H1 (cell line): ENCODE measurements at regions not wholly inside any gene's neighbourhood (a gene's known extent, or its start where the extent isn't known, plus 50 kb on each side); places are given as distances from the start of the nearest gene placed in this dataset.

Experiments
- CTCF ChIA-PET: fragments of 300-600 bp; sonication (Branson Sonifier 250); formaldehyde crosslinking; loops from one replicate; lab custom pipeline; 2021; ENCODE audit not compliant: partially characterized antibody; lab: Charles Lee
- POLR2A ChIA-PET: fragments of 300-600 bp; sonication (Branson Sonifier 250); formaldehyde crosslinking; loops from one replicate; lab custom pipeline; 2021; ENCODE audit warnings: inconsistent platforms; ENCODE audit not compliant: partially characterized antibody; lab: Charles Lee
- DNase-seq, 2 experiments: peaks; one replicate each; pipeline versions ENCODE4 v3.0.0 to v3.0.0-alpha.2; 2010 to 2022; ENCODE audit warnings: low spot score in 2 of 2, low read depth in 1 of 2, mixed read lengths in 1 of 2
- FAIRE-seq: peaks from 2 replicates; lab custom pipeline; 2011; peaks lifted over from hg19 to GRCh38; lab: Jason Lieb, UNC
- H2AFZ ChIP-seq: 2 replicates; pipeline ENCODE4 v1.8.1; 2012; ENCODE audit warnings: low read length, inconsistent platforms
- H2AK5ac ChIP-seq: 2 replicates; pipeline ENCODE4 v1.6.1; 2013; ENCODE audit warnings: low read depth, low read length
- H2BK120ac ChIP-seq: replicated peaks from 2 replicates; pipeline ENCODE3; 2013; ENCODE audit warnings: low read depth, low read length, inconsistent platforms
- H2BK12ac ChIP-seq: 2 replicates; pipeline ENCODE4 v1.6.1; 2013; ENCODE audit warnings: low read depth, low read length
- H2BK15ac ChIP-seq: 2 replicates; pipeline ENCODE4 v1.6.1; 2013; ENCODE audit warnings: low read length
- H2BK20ac ChIP-seq: 2 replicates; pipeline ENCODE4 v1.6.1; 2013; ENCODE audit warnings: low read length
- H2BK5ac ChIP-seq: 2 replicates; pipeline ENCODE4 v1.6.1; 2013; ENCODE audit warnings: low read depth, low read length
- H3K14ac ChIP-seq: 2 replicates; pipeline ENCODE4 v1.6.1; 2013; ENCODE audit warnings: inconsistent platforms; ENCODE audit not compliant: insufficient read length
- H3K18ac ChIP-seq: 2 replicates; pipeline ENCODE4 v1.6.1; 2013; ENCODE audit warnings: low read length; ENCODE audit errors: extremely low read depth
- H3K23ac ChIP-seq: 2 replicates; pipeline ENCODE4 v1.6.1; 2013; ENCODE audit warnings: inconsistent platforms; ENCODE audit not compliant: insufficient read length
- H3K23me2 ChIP-seq: 2 replicates; pipeline ENCODE4 v1.6.1; 2013; ENCODE audit warnings: low read depth, low read length
- H3K27ac ChIP-seq: 2 replicates; pipeline ENCODE4 v1.6.1; 2011; ENCODE audit warnings: low read depth, low read length, inconsistent platforms
- H3K27me3 ChIP-seq, 4 experiments: replicated peaks in 1 of 4; 1 replicate in 1 of 4; 2 replicates in 3 of 4; pipeline versions ENCODE4 v1.6.1 to v1.8.1; 2011 to 2013; ENCODE audit warnings: low read length in 3 of 4, mild to moderate bottlenecking in 3 of 4, inconsistent platforms in 2 of 4, mixed read lengths in 2 of 4, moderate library complexity in 1 of 4; ENCODE audit not compliant: control insufficient read depth in 3 of 4, insufficient read depth in 3 of 4; ENCODE audit errors: extremely low read depth in 1 of 4
- H3K36me3 ChIP-seq, 4 experiments: 2 replicates each; pipeline versions ENCODE4 v1.6.1 to v1.8.1; 2011 to 2013; ENCODE audit warnings: mild to moderate bottlenecking in 4 of 4, low read length in 3 of 4, moderate library complexity in 2 of 4, control low read depth in 1 of 4, inconsistent platforms in 1 of 4; ENCODE audit not compliant: insufficient read depth in 4 of 4, control insufficient read depth in 2 of 4
- H3K4ac ChIP-seq: replicated peaks from 2 replicates; pipeline ENCODE3; 2013; ENCODE audit warnings: low read length, low read depth, mixed read lengths, inconsistent platforms; ENCODE audit not compliant: insufficient read length
- H3K4me1 ChIP-seq, 4 experiments: replicated peaks in 1 of 4; 1 replicate in 1 of 4; 2 replicates in 3 of 4; pipeline versions ENCODE4 v1.6.1 to v1.8.1; 2011 to 2013; ENCODE audit warnings: low read length in 3 of 4, inconsistent platforms in 2 of 4, mixed read lengths in 1 of 4; ENCODE audit not compliant: insufficient read depth in 4 of 4, control insufficient read depth in 3 of 4
- H3K4me2 ChIP-seq, 2 experiments: 2 replicates each; pipeline versions ENCODE4 v1.6.1 to v1.8.1; 2011 to 2013; ENCODE audit warnings: low read depth in 2 of 2, low read length in 2 of 2, control low read depth in 1 of 2, inconsistent platforms in 1 of 2, mild to moderate bottlenecking in 1 of 2; ENCODE audit not compliant: insufficient read depth in 1 of 2
- H3K4me3 ChIP-seq, 4 experiments: fragments of 200-600, 300-600 bp in 1 of 4; sonication (generic), shearing (Covaris generic), sonication (Bioruptor Twin) in 1 of 4; 2 replicates each; pipeline versions ENCODE4 v1.5.1 to v1.8.1; 2011 to 2016; ENCODE audit warnings: low read length in 4 of 4, low read depth in 3 of 4, control low read depth in 2 of 4, inconsistent platforms in 2 of 4, mild to moderate bottlenecking in 2 of 4, mixed read lengths in 1 of 4, moderate library complexity in 1 of 4; ENCODE audit not compliant: insufficient read depth in 2 of 4; ENCODE audit errors: extremely low read depth in 1 of 4
- H3K56ac ChIP-seq: replicated peaks from 2 replicates; pipeline ENCODE3; 2013; ENCODE audit warnings: low read depth, mild to moderate bottlenecking, mixed read lengths, low read length, inconsistent platforms; ENCODE audit not compliant: insufficient read length
- H3K79me1 ChIP-seq: 2 replicates; pipeline ENCODE4 v1.6.1; 2013; ENCODE audit warnings: low read depth, low read length, control low read depth
- H3K79me2 ChIP-seq, 2 experiments: 2 replicates each; pipeline versions ENCODE4 v1.6.1 to v1.8.1; 2012 to 2013; ENCODE audit warnings: low read length in 2 of 2, mild to moderate bottlenecking in 2 of 2, inconsistent platforms in 1 of 2; ENCODE audit not compliant: insufficient read depth in 2 of 2, control insufficient read depth in 1 of 2
- H3K9ac ChIP-seq, 4 experiments: replicated peaks in 1 of 4; 1 replicate in 1 of 4; 2 replicates in 3 of 4; pipeline versions ENCODE4 v1.6.1 to v1.8.1; 2011 to 2013; ENCODE audit warnings: low read depth in 3 of 4, low read length in 3 of 4, control low read depth in 2 of 4, mild to moderate bottlenecking in 2 of 4, moderate library complexity in 2 of 4, inconsistent platforms in 1 of 4; ENCODE audit errors: extremely low read depth in 1 of 4
- H3K9me3 ChIP-seq, 2 experiments: 2 replicates each; pipeline versions ENCODE4 v1.6.1 to v1.8.1; 2012 to 2013; ENCODE audit warnings: mild to moderate bottlenecking in 2 of 2, moderate library complexity in 2 of 2, control low read depth in 1 of 2, inconsistent platforms in 1 of 2, low read depth in 1 of 2, low read length in 1 of 2, mixed read lengths in 1 of 2; ENCODE audit not compliant: insufficient read depth in 2 of 2
- H4K20me1 ChIP-seq, 2 experiments: replicated peaks in 1 of 2; 2 replicates each; pipeline versions ENCODE3 to v1.8.1; 2011 to 2013; ENCODE audit warnings: inconsistent platforms in 2 of 2, low read length in 2 of 2, mild to moderate bottlenecking in 1 of 2; ENCODE audit not compliant: insufficient read depth in 2 of 2, control insufficient read depth in 1 of 2
- H4K5ac ChIP-seq: 2 replicates; pipeline ENCODE4 v1.6.1; 2013; ENCODE audit warnings: low read length, low read depth, mixed read lengths, inconsistent platforms; ENCODE audit not compliant: insufficient read length
- H4K8ac ChIP-seq: 2 replicates; pipeline ENCODE4 v1.8.0; 2013; ENCODE audit warnings: mild to moderate bottlenecking, moderate library complexity, low read length, inconsistent platforms; ENCODE audit not compliant: insufficient read depth; ENCODE audit errors: extremely low read depth
- H4K91ac ChIP-seq: replicated peaks from 2 replicates; pipeline ENCODE3; 2013; ENCODE audit warnings: low read length, mixed read lengths, inconsistent platforms; ENCODE audit not compliant: insufficient read length
- BCL11A ChIP-seq, 2 experiments: IDR thresholded peaks; one replicate each; pipeline ENCODE4 v1.6.1; 2011; ENCODE audit warnings: low read depth in 2 of 2, low read length in 2 of 2, mild to moderate bottlenecking in 2 of 2
- EGR1 ChIP-seq: IDR thresholded peaks from 2 replicates; pipeline ENCODE4 v1.6.1; 2011; ENCODE audit warnings: low read depth, low read length, borderline replicate concordance
- EP300 ChIP-seq, 2 experiments: IDR thresholded peaks; 1 replicate in 1 of 2; 2 replicates in 1 of 2; pipeline ENCODE4 v1.6.1; 2011 to 2012; ENCODE audit warnings: low read depth in 2 of 2, low read length in 2 of 2, mild to moderate bottlenecking in 2 of 2, borderline replicate concordance in 1 of 2, inconsistent platforms in 1 of 2, moderate library complexity in 1 of 2
- HDAC2 ChIP-seq, 2 experiments: fragments of 300-600 bp in 1 of 2; sonication (generic) in 1 of 2; IDR thresholded peaks; 2 replicates each; pipeline ENCODE4 v1.6.1; 2011 to 2012; ENCODE audit warnings: low read depth in 2 of 2, low read length in 2 of 2, mild to moderate bottlenecking in 2 of 2, moderate library complexity in 2 of 2, borderline replicate concordance in 1 of 2, inconsistent platforms in 1 of 2
- NANOG ChIP-seq: IDR thresholded peaks from 2 replicates; pipeline ENCODE4 v1.6.1; 2011; ENCODE audit warnings: low read length, low read depth, mild to moderate bottlenecking, inconsistent platforms; ENCODE audit not compliant: insufficient read depth, poor library complexity, severe bottlenecking
- RBBP5 ChIP-seq: IDR thresholded peaks from 2 replicates; pipeline ENCODE4 v1.7.1; 2012; ENCODE audit warnings: low read depth, mild to moderate bottlenecking, inconsistent platforms, low read length, moderate library complexity, borderline replicate concordance
- SIX5 ChIP-seq: IDR thresholded peaks from 2 replicates; pipeline ENCODE4 v1.6.1; 2011; ENCODE audit warnings: mild to moderate bottlenecking, low read depth, low read length
- SUZ12 ChIP-seq: fragments of 200-600 bp; sonication (generic); IDR thresholded peaks from 2 replicates; pipeline ENCODE4 v1.6.1; 2012; ENCODE audit warnings: mild to moderate bottlenecking, inconsistent platforms, low read length, moderate library complexity, mixed read lengths
- TF ChIP-seq, protein P1 (sequence below): IDR thresholded peaks from 2 replicates; pipeline ENCODE4 v1.6.1; 2011; ENCODE audit warnings: low read length, improper control_type of control experiment

DNA sequence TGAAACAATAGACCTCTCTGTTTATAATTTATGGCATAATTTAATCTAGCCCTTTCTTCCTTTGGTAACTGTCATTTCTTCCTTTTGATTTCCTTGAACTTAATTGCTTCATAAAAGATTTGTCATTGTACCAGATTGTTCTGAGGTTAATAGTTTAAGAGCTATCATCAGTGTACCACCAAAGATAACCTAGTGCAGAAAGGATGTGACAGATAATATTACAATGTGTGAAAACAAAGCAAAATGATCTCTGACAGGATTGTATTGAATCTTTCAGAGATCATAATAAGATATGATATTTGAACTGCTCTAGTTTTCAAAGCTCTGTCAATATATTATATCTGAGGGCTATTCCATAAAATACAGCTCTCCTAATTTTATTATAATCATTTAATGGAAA lies 132.1 kb upstream of the PTCHD4 start:
- H2BK120ac ChIP-seq = no peak overlapping the region
- H3K18ac ChIP-seq = no peak overlapping the region
- TF ChIP-seq SUZ12 = no peak
- no peak for TF ChIP-seq HDAC2 (IDR thresholded peaks at IDR 0.05; ENCODE audit: borderline replicate concordance in 1 of 2, low read depth in 2 of 2, low read length in 2 of 2)
- no peak for TF ChIP-seq BCL11A (IDR thresholded peaks at IDR 0.05; ENCODE audit: low read depth in 2 of 2, low read length in 2 of 2)
- TF ChIP-seq NANOG = no peak
- TF ChIP-seq, protein P1, sequence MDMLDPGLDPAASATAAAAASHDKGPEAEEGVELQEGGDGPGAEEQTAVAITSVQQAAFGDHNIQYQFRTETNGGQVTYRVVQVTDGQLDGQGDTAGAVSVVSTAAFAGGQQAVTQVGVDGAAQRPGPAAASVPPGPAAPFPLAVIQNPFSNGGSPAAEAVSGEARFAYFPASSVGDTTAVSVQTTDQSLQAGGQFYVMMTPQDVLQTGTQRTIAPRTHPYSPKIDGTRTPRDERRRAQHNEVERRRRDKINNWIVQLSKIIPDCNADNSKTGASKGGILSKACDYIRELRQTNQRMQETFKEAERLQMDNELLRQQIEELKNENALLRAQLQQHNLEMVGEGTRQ = no peak
- TF ChIP-seq SIX5 = no peak
- TF ChIP-seq EGR1 = no peak
- no peak for TF ChIP-seq RBBP5
- no peak for TF ChIP-seq EP300 (IDR thresholded peaks at IDR 0.05; ENCODE audit: borderline replicate concordance in 1 of 2, low read depth in 2 of 2, low read length in 2 of 2)
- no peak overlapping the region for H2AK5ac ChIP-seq
- FAIRE-seq (no peak), DNase-seq (no peak)
- no peak overlapping the region for H4K91ac ChIP-seq
- H3K23ac ChIP-seq = no peak overlapping the region
- no peak overlapping the region for H2AFZ ChIP-seq
- H3K79me2 ChIP-seq = no peaks in the 10 kb centered on the region
- H3K27me3 ChIP-seq = no peaks in the 10 kb centered on the region
- H3K4me1 ChIP-seq = no peaks in the 10 kb centered on the region
- no peak overlapping the region for H3K14ac ChIP-seq
- H3K4ac ChIP-seq = no peak overlapping the region
- no peak overlapping the region for H3K9ac ChIP-seq
- POLR2A ChIA-PET = no interaction called here
- H3K56ac ChIP-seq = no peak overlapping the region
- H3K9me3 ChIP-seq = 0 out of 4 replicates have a peak, but pooled peaks cover 0 to 2% of the 10 kb centered on the region in 2 experiments
- H4K8ac ChIP-seq = no peak overlapping the region
- CTCF ChIA-PET = interaction anchor here (1.6 kb wide), 1 partner anchor 8 kb away, joined by 4 read pairs; no protein-coding TSS in a partner anchor
- no peak overlapping the region for H4K5ac ChIP-seq
- no peak overlapping the region for H2BK12ac ChIP-seq
- no peak overlapping the region for H3K4me2 ChIP-seq
- H4K20me1 ChIP-seq = no peaks in the 10 kb centered on the region
- H3K27ac ChIP-seq = no peak overlapping the region
- H3K23me2 ChIP-seq = no peaks in the 10 kb centered on the region
- H2BK20ac ChIP-seq = no peak overlapping the region
- H3K4me3 ChIP-seq = no peak overlapping the region
- no peaks in the 10 kb centered on the region for H3K79me1 ChIP-seq
- H3K36me3 ChIP-seq = no peaks in the 10 kb centered on the region
- no peak overlapping the region for H2BK15ac ChIP-seq
- H2BK5ac ChIP-seq = no peak overlapping the region
